ENCODE measurements at regions not wholly inside any gene's neighbourhood (a gene's known extent, or its start where the extent isn't known, plus 50 kb on each side); places are given as distances from the start of the nearest gene placed in this dataset.

GRCh38 chr11:116093481-116094270, 589.5 kb upstream of the CADM1 start:
- Mint-ChIP-seq H3K36me3 (ENCODE audit: low read depth) (no peaks in the 10 kb centered on the region), H3K4me3 (no peak overlapping the region), H3K27ac (no peak overlapping the region), H3K27me3 (ENCODE audit: low read depth, poor library complexity) (peaks cover 8% of the 10 kb centered on the region), H3K9me3 (no peaks in the 10 kb centered on the region), H3K4me1 (peaks cover 64% of the 10 kb centered on the region)
- TF ChIP-seq CTCF (IDR thresholded peaks at IDR 0.05): no peak
- DNase-seq: no peak

- H3K4me3 Mint-ChIP-seq: no peak overlapping the region
- no peaks in the 10 kb centered on the region for H3K9me3 Mint-ChIP-seq
- no peak for TF ChIP-seq CTCF (IDR thresholded peaks at IDR 0.05)
- H3K4me1 Mint-ChIP-seq: peaks cover 61% of the 10 kb centered on the region
- H3K27me3 Mint-ChIP-seq (ENCODE audit: low read depth, poor library complexity): peaks cover 8% of the 10 kb centered on the region
- no peak for DNase-seq
- no peaks in the 10 kb centered on the region for H3K36me3 Mint-ChIP-seq (ENCODE audit: low read depth)
- no peak overlapping the region for H3K27ac Mint-ChIP-seq
Measured at GRCh38 chr11:116093065-116093464, 588.9 kb upstream of the CADM1 start.

GRCh38 chr11:116086426-116086825, 582.2 kb upstream of the CADM1 start:
- TF ChIP-seq CTCF (IDR thresholded peaks at IDR 0.05): no peak
- H3K4me1 Mint-ChIP-seq: peaks cover 13% of the 10 kb centered on the region
- H3K9me3 Mint-ChIP-seq: peaks cover 4% of the 10 kb centered on the region
- H3K36me3 Mint-ChIP-seq (ENCODE audit: low read depth): no peaks in the 10 kb centered on the region
- H3K4me3 Mint-ChIP-seq: no peak overlapping the region
- H3K27me3 Mint-ChIP-seq (ENCODE audit: low read depth, poor library complexity): peaks cover 11% of the 10 kb centered on the region
- no peak for DNase-seq
- H3K27ac Mint-ChIP-seq: no peak overlapping the region

- no peak overlapping the region for H3K4me3 Mint-ChIP-seq
- H3K4me1 Mint-ChIP-seq: peaks cover 4% of the 10 kb centered on the region
- no peak for TF ChIP-seq CTCF (IDR thresholded peaks at IDR 0.05)
- peaks cover 14% of the 10 kb centered on the region for H3K9me3 Mint-ChIP-seq
- peaks cover 11% of the 10 kb centered on the region for H3K27me3 Mint-ChIP-seq (ENCODE audit: low read depth, poor library complexity)
- H3K36me3 Mint-ChIP-seq (ENCODE audit: low read depth): peaks cover 4% of the 10 kb centered on the region
- DNase-seq: no peak
- no peak overlapping the region for H3K27ac Mint-ChIP-seq
Measured at GRCh38 chr11:116085031-116085635, 580.9 kb upstream of the CADM1 start.

GRCh38 chr11:116084511-116084910, 580.3 kb upstream of the CADM1 start:
- DNase-seq: no peak
- Mint-ChIP-seq H3K4me3 (no peak overlapping the region), H3K9me3 (peaks cover 20% of the 10 kb centered on the region), H3K36me3 (ENCODE audit: low read depth) (peaks cover 5% of the 10 kb centered on the region), H3K27ac (peak overlapping the region; percentile 18), H3K27me3 (ENCODE audit: low read depth, poor library complexity) (peaks cover 11% of the 10 kb centered on the region), H3K4me1 (peaks cover 6% of the 10 kb centered on the region)
- no peak for TF ChIP-seq CTCF (IDR thresholded peaks at IDR 0.05)

- no peak overlapping the region for H3K4me3 Mint-ChIP-seq
- H3K27me3 Mint-ChIP-seq (ENCODE audit: low read depth, poor library complexity): peaks cover 11% of the 10 kb centered on the region
- DNase-seq: no peak
- H3K9me3 Mint-ChIP-seq: peaks cover 23% of the 10 kb centered on the region
- H3K4me1 Mint-ChIP-seq: peaks cover 18% of the 10 kb centered on the region
- peaks cover 5% of the 10 kb centered on the region for H3K36me3 Mint-ChIP-seq (ENCODE audit: low read depth)
- no peak for TF ChIP-seq CTCF (IDR thresholded peaks at IDR 0.05)
- H3K27ac Mint-ChIP-seq: no peak overlapping the region
Measured at GRCh38 chr11:116082256-116082655, 578.0 kb upstream of the CADM1 start.

Measured in nephron progenitor cell (in vitro differentiated cells).